ENCODE measurements at regions not wholly inside any gene's neighbourhood (a gene's known extent, or its start where the extent isn't known, plus 50 kb on each side); places are given as distances from the start of the nearest gene placed in this dataset.

DNA sequence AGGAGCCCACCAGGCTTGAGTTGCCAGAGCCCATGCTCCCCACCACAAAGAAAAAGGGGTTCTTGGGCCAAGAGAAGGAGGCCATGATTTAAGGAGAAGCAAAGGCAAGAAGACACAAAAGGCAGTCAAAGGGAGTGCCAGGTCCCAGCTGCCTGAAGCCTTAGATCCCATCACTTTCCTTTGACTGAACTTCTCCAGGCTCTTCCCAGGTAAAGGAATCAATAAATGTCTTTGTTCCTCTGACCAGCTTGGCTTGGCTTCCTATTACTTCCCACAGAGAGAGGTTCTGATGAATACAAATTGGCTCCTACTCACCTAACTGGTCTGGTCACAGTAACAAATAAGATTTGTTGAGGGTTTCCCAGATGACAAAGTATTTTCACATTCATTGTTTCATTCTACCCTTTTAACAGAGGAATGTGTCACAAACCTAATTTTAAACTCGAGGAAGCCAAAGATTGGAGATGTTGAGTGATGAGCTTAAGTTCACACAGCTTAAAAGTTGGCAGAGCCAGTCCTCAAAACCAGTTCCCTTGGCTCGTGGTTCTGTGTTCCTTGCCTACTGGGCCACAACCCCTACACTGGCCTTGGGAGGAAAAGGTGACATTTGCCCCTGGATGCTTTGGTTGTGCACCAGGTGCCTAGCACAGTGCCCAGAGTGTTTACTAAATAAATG, 96.4 kb upstream of the SESN3 start:
- Mint-ChIP-seq H3K27ac (no peak overlapping the region; the same call in 1 of the 2 replicates), H3K36me3 (peaks cover 6% of the 10 kb centered on the region), H3K4me1 (peaks cover 33% of the 10 kb centered on the region), H3K4me3 (no peak overlapping the region), H3K27me3 (ENCODE audit: low read depth) (no peaks in the 10 kb centered on the region; the same call in 1 of the 2 replicates), H3K9me3 (peaks cover 13% of the 10 kb centered on the region)
- POLR2A ChIA-PET = interaction anchor here (1.5 kb wide), 1 partner anchor 96 kb away, joined by 4 read pairs; the partner anchor contains the start of gene SESN3
- DNase-seq (ENCODE audit: low spot score) (no peak), ATAC-seq (peak; percentile 39)
- TF ChIP-seq NR1H2 (CRISPR knock-in tag; IDR thresholded peaks at IDR 0.05) = no peak
- TF ChIP-seq RELA (CRISPR knock-in tag; IDR thresholded peaks at IDR 0.05; ENCODE audit: borderline replicate concordance) = no peak
- TF ChIP-seq E2F1 (CRISPR knock-in tag; IDR thresholded peaks at IDR 0.05) = no peak
- TF ChIP-seq ATF1 (CRISPR knock-in tag; IDR thresholded peaks at IDR 0.05) = no peak
- TF ChIP-seq RORB (CRISPR knock-in tag; IDR thresholded peaks at IDR 0.05) = no peak
- CTCF ChIA-PET = interaction anchor here (0.9 kb wide), 1 partner anchor 218 kb away, joined by 3 read pairs; no protein-coding TSS in a partner anchor

DNA sequence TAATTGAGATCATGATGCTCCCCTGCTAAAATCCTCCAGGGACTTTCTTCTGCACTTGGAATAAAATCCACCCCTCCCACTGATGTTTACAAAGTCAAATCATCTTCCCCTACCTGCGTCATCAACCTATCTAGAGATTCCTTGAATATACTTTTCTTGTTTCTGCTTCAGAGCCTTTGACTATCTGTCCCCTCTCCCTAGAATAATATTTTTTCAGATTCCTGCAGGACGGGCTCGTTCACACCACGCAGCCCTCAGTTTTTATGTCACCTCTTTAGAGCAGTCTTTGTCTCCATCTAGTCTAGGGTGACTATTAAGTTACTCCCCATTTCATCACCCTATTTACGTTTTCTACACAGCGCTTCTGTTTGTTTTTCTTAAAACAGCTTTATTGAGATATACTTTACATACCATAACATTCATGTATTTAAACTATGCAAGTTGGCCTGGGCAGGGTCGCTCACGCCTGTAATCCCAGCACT, 94.8 kb upstream of the SESN3 start:
- no peak for TF ChIP-seq ELF4 (CRISPR knock-in tag; IDR thresholded peaks at IDR 0.05; ENCODE audit: low read depth)
- no peak for TF ChIP-seq JUN (CRISPR knock-in tag; IDR thresholded peaks at IDR 0.05)
- TF ChIP-seq MXD4 (CRISPR knock-in tag; IDR thresholded peaks at IDR 0.05; ENCODE audit: borderline replicate concordance) = no peak
- no peak for TF ChIP-seq STAT6 (CRISPR knock-in tag; conservative IDR thresholded peaks at IDR 0.05; ENCODE audit: low read depth)
- TF ChIP-seq ZNF281 (CRISPR knock-in tag; IDR thresholded peaks at IDR 0.05) = no peak
- TF ChIP-seq ERG (CRISPR knock-in tag; IDR thresholded peaks at IDR 0.05) = no peak
- TF ChIP-seq ZNF317 (CRISPR knock-in tag; IDR thresholded peaks at IDR 0.05; ENCODE audit: borderline replicate concordance, low read depth) = no peak
- TF ChIP-seq, protein P1, sequence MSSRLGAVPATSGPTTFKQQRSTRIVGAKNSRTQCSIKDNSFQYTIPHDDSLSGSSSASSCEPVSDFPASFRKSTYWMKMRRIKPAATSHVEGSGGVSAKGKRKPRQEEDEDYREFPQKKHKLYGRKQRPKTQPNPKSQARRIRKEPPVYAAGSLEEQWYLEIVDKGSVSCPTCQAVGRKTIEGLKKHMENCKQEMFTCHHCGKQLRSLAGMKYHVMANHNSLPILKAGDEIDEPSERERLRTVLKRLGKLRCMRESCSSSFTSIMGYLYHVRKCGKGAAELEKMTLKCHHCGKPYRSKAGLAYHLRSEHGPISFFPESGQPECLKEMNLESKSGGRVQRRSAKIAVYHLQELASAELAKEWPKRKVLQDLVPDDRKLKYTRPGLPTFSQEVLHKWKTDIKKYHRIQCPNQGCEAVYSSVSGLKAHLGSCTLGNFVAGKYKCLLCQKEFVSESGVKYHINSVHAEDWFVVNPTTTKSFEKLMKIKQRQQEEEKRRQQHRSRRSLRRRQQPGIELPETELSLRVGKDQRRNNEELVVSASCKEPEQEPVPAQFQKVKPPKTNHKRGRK (CRISPR knock-in tag; IDR thresholded peaks at IDR 0.05; ENCODE audit: borderline replicate concordance) = no peak
- no peak for TF ChIP-seq SP1 (CRISPR knock-in tag; conservative IDR thresholded peaks at IDR 0.05)
- TF ChIP-seq, protein P2, sequence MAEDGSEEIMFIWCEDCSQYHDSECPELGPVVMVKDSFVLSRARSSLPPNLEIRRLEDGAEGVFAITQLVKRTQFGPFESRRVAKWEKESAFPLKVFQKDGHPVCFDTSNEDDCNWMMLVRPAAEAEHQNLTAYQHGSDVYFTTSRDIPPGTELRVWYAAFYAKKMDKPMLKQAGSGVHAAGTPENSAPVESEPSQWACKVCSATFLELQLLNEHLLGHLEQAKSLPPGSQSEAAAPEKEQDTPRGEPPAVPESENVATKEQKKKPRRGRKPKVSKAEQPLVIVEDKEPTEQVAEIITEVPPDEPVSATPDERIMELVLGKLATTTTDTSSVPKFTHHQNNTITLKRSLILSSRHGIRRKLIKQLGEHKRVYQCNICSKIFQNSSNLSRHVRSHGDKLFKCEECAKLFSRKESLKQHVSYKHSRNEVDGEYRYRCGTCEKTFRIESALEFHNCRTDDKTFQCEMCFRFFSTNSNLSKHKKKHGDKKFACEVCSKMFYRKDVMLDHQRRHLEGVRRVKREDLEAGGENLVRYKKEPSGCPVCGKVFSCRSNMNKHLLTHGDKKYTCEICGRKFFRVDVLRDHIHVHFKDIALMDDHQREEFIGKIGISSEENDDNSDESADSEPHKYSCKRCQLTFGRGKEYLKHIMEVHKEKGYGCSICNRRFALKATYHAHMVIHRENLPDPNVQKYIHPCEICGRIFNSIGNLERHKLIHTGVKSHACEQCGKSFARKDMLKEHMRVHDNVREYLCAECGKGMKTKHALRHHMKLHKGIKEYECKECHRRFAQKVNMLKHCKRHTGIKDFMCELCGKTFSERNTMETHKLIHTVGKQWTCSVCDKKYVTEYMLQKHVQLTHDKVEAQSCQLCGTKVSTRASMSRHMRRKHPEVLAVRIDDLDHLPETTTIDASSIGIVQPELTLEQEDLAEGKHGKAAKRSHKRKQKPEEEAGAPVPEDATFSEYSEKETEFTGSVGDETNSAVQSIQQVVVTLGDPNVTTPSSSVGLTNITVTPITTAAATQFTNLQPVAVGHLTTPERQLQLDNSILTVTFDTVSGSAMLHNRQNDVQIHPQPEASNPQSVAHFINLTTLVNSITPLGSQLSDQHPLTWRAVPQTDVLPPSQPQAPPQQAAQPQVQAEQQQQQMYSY (CRISPR knock-in tag; IDR thresholded peaks at IDR 0.05) = no peak
- no peak for TF ChIP-seq EMX1 (CRISPR knock-in tag; IDR thresholded peaks at IDR 0.05)
- no peak for TF ChIP-seq ZNF423 (CRISPR knock-in tag; IDR thresholded peaks at IDR 0.05)
- Mint-ChIP-seq H3K4me1 (peaks cover 33% of the 10 kb centered on the region), H3K27ac (no peak overlapping the region), H3K36me3 (peaks cover 11% of the 10 kb centered on the region), H3K27me3 (ENCODE audit: low read depth) (no peaks in the 10 kb centered on the region; the same call in 1 of the 2 replicates), H3K9me3 (peaks cover 17% of the 10 kb centered on the region), H3K4me3 (no peak overlapping the region)
- ChIA-PET POLR2A (no interaction called here), CTCF (no interaction called here)
- DNase-seq (ENCODE audit: low spot score) (no peak), ATAC-seq (no peak)

Measured in WTC11 (cell line).